Gastrocnemius medialis (tissue), 4 donors: ENCODE measurements at regions not wholly inside any gene's neighbourhood (a gene's known extent, or its start where the extent isn't known, plus 50 kb on each side); places are given as distances from the start of the nearest gene placed in this dataset.

ENCODE experiments used
- ATAC-seq, 2 donors: fragments of 150-250 bp; one replicate each; pipeline ENCODE4 v1.9.1; 2016
- DNase-seq, 2 donors: peaks; one replicate each; pipeline ENCODE4 v3.0.0-alpha.2; 2019
- H3K27ac ChIP-seq, 4 donors: fragments of 200-600 bp; sonication (generic); 1 replicate in 1 of 4; 2 replicates in 3 of 4; pipeline ENCODE4 v1.5.1; 2016 to 2018; ENCODE audit warnings: mild to moderate bottlenecking in 2 of 4, moderate library complexity in 1 of 4
- H3K27me3 ChIP-seq, 3 donors: fragments of 200-600 bp; sonication (generic) in 2 of 3; 1 replicate in 1 of 3; 2 replicates in 2 of 3; pipeline versions ENCODE4 v1.5.1 to v1.6.0; 2016 to 2019; ENCODE audit warnings: mild to moderate bottlenecking in 1 of 3, moderate library complexity in 1 of 3
- H3K36me3 ChIP-seq, 2 donors: fragments of 200-600 bp; sonication (generic) in 1 of 2; one replicate each; pipeline ENCODE4 v1.5.1; 2017 to 2018
- H3K4me1 ChIP-seq, 2 donors: fragments of 200-600 bp; sonication (generic) in 1 of 2; one replicate each; pipeline ENCODE4 v1.5.1; 2016 to 2017; ENCODE audit warnings: mild to moderate bottlenecking in 2 of 2
- H3K4me3 ChIP-seq, 4 donors: fragments of 200-600 bp; sonication (generic) in 3 of 4; 1 replicate in 1 of 4; 2 replicates in 3 of 4; pipeline ENCODE4 v1.5.1; 2016 to 2019; ENCODE audit warnings: mild to moderate bottlenecking in 2 of 4
- H3K9me3 ChIP-seq, 3 donors: fragments of 200-600 bp; sonication (generic) in 2 of 3; 1 replicate in 1 of 3; 2 replicates in 2 of 3; pipeline ENCODE4 v1.5.1; 2016 to 2019
- POLR2A ChIP-seq, 2 donors: fragments of 450-650 bp; IDR thresholded peaks; one replicate each; pipeline ENCODE4 v1.6.1; 2017; ENCODE audit warnings: antibody characterized with exemption in 2 of 2, mild to moderate bottlenecking in 2 of 2, moderate library complexity in 2 of 2
- in situ Hi-C, 4 donors: fragments of 200-750 bp; cut with MboI; loops; one replicate each; pipeline versions ENCODE4 v1.15.0 to v1.8.0; 2017; ENCODE audit warnings: low sequenced_read_pairs in 4 of 4
- intact Hi-C: fragments of 100-400 bp; cut with DNase I; formaldehyde crosslinking; loops from one replicate; pipeline ENCODE4 v1.15.1; 2023; ENCODE audit warnings: low total_unique reads
- TF ChIP-seq, protein P1 (sequence below), 5 experiments: fragments of 450-650 bp in 3 of 5; fragments of 200-600 bp in 2 of 5; sonication (generic) in 2 of 5; IDR thresholded peaks in 4 of 5; conservative IDR thresholded peaks in 1 of 5; 1 replicate in 4 of 5; 2 replicates in 1 of 5; pipeline ENCODE4 v1.5.1; 2016 to 2019; ENCODE audit warnings: antibody characterized with exemption in 5 of 5, mild to moderate bottlenecking in 3 of 5, moderate library complexity in 3 of 5

DNA sequence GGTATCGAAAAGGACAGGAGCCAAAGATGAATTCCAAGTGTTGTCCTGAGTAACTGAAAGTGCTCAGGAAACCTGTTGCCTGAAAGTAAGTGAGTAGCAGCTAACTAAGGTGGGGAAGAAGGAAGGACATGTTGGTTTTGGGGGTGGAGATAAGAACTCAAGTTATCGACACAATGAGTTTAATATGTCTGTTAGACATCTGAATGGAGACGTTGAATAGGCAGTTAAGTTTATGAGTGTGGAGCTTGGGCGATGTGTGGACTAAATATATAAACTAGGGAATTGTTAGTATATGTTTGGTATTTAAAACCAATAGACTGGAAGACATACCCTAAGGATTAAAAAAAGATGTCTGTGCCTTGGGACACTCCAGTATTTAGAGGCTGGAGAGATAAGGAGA, 82.7 kb upstream of the ASIC2 start:
- ATAC-seq, result no peak
- H3K36me3 ChIP-seq, result no peaks in the 10 kb centered on the region
- in situ Hi-C loops, result loop anchor here in 2 of 4 donors (25.0 kb wide), 1 partner anchor 88 kb away; the partner anchor contains the start of gene ASIC2 (in 2 of the 2)
- no peaks in the 10 kb centered on the region for H3K9me3 ChIP-seq
- no peak overlapping the region for H3K27ac ChIP-seq
- H3K4me3 ChIP-seq, result no peak overlapping the region
- no peaks in the 10 kb centered on the region for H3K27me3 ChIP-seq
- DNase-seq, result no peak
- no peaks in the 10 kb centered on the region for H3K4me1 ChIP-seq
- intact Hi-C loops, result no loop called here
- TF ChIP-seq, protein P1, sequence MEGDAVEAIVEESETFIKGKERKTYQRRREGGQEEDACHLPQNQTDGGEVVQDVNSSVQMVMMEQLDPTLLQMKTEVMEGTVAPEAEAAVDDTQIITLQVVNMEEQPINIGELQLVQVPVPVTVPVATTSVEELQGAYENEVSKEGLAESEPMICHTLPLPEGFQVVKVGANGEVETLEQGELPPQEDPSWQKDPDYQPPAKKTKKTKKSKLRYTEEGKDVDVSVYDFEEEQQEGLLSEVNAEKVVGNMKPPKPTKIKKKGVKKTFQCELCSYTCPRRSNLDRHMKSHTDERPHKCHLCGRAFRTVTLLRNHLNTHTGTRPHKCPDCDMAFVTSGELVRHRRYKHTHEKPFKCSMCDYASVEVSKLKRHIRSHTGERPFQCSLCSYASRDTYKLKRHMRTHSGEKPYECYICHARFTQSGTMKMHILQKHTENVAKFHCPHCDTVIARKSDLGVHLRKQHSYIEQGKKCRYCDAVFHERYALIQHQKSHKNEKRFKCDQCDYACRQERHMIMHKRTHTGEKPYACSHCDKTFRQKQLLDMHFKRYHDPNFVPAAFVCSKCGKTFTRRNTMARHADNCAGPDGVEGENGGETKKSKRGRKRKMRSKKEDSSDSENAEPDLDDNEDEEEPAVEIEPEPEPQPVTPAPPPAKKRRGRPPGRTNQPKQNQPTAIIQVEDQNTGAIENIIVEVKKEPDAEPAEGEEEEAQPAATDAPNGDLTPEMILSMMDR (IDR thresholded peaks at IDR 0.05 in 4 of 5, conservative IDR thresholded peaks at IDR 0.05 in 1 of 5), result no peak
- TF ChIP-seq POLR2A (IDR thresholded peaks at IDR 0.05), result no peak

DNA sequence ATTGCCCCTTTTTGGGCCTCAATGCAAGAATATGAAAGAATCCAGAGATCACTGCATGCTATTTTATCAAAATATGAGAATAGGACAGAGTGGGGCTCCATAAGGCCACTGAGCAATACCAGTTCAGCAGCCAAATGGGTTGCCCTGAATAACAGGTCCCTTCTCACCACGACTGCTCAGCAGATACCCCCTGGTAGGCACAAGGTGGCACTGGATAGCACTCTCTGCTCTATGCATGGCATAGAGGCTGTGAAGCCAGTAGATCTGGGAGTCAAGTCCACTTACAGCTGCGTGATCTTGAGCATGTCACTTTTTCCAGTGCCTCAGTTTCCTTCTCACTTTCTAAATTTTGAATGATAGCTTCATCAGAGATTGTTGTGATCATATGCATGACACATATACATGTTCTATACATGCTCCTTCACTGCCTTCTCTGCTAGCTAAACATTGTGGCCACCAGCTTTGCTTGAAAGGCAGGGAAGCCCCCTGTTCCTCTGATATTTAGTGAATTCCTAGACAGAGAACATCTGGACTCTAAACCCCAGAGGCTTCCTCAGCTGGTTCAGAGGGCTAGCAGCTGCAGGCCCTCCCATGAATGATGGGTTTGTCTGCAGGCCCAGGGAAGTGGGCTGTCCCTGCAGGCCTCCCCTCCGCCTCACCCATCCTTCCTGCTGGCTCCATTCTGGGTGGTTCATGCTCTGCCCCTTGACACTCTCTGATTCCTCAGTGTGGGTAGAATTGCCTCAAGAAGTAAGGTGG, 84.9 kb upstream of the ASIC2 start:
- DNase-seq (no peak), ATAC-seq (no peak)
- Histone ChIP-seq H3K27me3 (no peaks in the 10 kb centered on the region), H3K4me1 (no peaks in the 10 kb centered on the region), H3K4me3 (no peak overlapping the region), H3K9me3 (no peaks in the 10 kb centered on the region), H3K36me3 (no peaks in the 10 kb centered on the region), H3K27ac (no peak overlapping the region)
- TF ChIP-seq, protein P1 (IDR thresholded peaks at IDR 0.05 in 4 of 5, conservative IDR thresholded peaks at IDR 0.05 in 1 of 5), result no peak
- TF ChIP-seq POLR2A (IDR thresholded peaks at IDR 0.05), result no peak
- intact Hi-C loops (no loop called here), in situ Hi-C loops (loop anchor here in 2 of 4 donors (25.0 kb wide), 1 partner anchor 91 kb away; the partner anchor contains the start of gene ASIC2 (in 2 of the 2))

DNA sequence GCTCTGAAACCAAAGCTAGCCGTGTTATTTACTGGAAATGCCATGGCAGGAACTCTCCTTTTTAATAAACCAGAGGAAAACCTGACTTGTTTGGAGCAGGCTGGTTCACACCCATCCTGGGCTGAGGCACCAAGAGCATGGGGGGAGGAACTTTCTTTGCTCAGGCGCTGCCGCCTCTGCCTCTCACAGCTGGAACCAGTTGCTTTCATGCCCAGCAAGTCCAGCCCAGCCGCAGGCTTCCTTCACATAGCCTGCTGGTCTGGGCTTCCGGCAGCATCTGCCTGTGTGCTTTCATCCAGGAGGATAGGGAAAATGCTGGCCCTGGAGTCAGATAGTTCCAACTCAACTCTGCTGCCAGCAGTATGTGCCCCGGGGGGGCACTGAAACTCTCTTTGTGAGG, 88.1 kb upstream of the ASIC2 start:
- H3K9me3 ChIP-seq, result no peaks in the 10 kb centered on the region
- ATAC-seq (no peak), DNase-seq (no peak)
- H3K27me3 ChIP-seq, result no peaks in the 10 kb centered on the region
- TF ChIP-seq, protein P1 (IDR thresholded peaks at IDR 0.05 in 4 of 5, conservative IDR thresholded peaks at IDR 0.05 in 1 of 5), result no peak
- no peak for TF ChIP-seq POLR2A (IDR thresholded peaks at IDR 0.05)
- H3K4me3 ChIP-seq, result no peak overlapping the region
- H3K4me1 ChIP-seq, result no peaks in the 10 kb centered on the region
- intact Hi-C loops (no loop called here), in situ Hi-C loops (loop anchor here in 2 of 4 donors (25.0 kb wide), 1 partner anchor 94 kb away; the partner anchor contains the start of gene ASIC2 (in 2 of the 2))
- H3K36me3 ChIP-seq, result no peaks in the 10 kb centered on the region
- H3K27ac ChIP-seq, result no peak overlapping the region

DNA sequence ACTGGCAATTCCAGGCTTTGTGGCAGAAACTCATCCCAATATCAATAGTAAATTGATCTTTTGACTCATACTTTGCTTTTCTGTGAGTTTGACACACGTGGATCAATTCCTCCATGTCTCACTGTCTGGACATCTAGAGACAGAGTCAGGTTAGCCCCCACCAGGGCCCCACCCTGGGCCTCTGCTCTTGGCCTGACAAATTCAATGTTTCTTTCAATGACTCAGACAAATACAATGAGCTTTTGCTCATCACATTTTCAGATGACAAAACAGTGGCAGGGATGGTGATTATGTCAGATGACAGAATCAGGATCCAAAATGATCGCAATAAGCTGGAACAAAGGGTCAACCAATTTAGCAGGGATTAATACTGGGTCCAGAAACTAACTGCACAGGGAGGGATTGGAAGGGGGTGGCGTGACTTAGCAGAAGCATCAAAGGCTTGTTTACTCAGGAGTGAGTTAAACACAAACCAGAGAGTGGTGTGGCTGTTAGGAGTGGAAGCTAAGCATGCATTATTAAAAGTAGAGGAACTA, 90.5 kb upstream of the ASIC2 start:
- in situ Hi-C loops, result loop anchor here in 2 of 4 donors (25.0 kb wide), 1 partner anchor 96 kb away; the partner anchor contains the start of gene ASIC2 (in 2 of the 2)
- Histone ChIP-seq H3K4me1 (no peaks in the 10 kb centered on the region), H3K9me3 (no peaks in the 10 kb centered on the region), H3K36me3 (no peaks in the 10 kb centered on the region), H3K4me3 (no peak overlapping the region), H3K27ac (no peak overlapping the region), H3K27me3 (no peaks in the 10 kb centered on the region)
- intact Hi-C loops, result no loop called here
- DNase-seq (no peak), ATAC-seq (no peak)
- TF ChIP-seq, protein P1 (IDR thresholded peaks at IDR 0.05 in 4 of 5, conservative IDR thresholded peaks at IDR 0.05 in 1 of 5), result no peak
- TF ChIP-seq POLR2A (IDR thresholded peaks at IDR 0.05), result no peak
